HG02642 (cell line): ENCODE measurements at regions not wholly inside any gene's neighbourhood (a gene's known extent, or its start where the extent isn't known, plus 50 kb on each side); places are given as distances from the start of the nearest gene placed in this dataset.

Experiments
- ATAC-seq: cut with Tn5 transposase; IDR thresholded peaks from one replicate; pipeline ENCODE4 v1.9.1; 2021; ENCODE audit warnings: mild to moderate bottlenecking; ENCODE audit not compliant: unreplicated experiment, poor library complexity

GRCh38 chr10:108252771-108253170, 1088.3 kb upstream of the SORCS1 start:
- no peak for ATAC-seq

- ATAC-seq = no peak
Observed at GRCh38 chr10:108250936-108251620, 1086.6 kb upstream of the SORCS1 start.

GRCh38 chr10:108249940-108250339, 1085.4 kb upstream of the SORCS1 start:
- ATAC-seq = no peak

GRCh38 chr10:108244443-108245228, 1080.1 kb upstream of the SORCS1 start:
- ATAC-seq = no peak

GRCh38 chr10:108241166-108241565, 1076.7 kb upstream of the SORCS1 start:
- ATAC-seq = no peak

- ATAC-seq = no peak
Observed at GRCh38 chr10:108238261-108238660, 1073.8 kb upstream of the SORCS1 start.

- no peak for ATAC-seq
Observed at GRCh38 chr10:108230478-108231170, 1066.1 kb upstream of the SORCS1 start.

GRCh38 chr10:108208732-108209131, 1044.2 kb upstream of the SORCS1 start:
- ATAC-seq = no peak

- no peak for ATAC-seq
Observed at GRCh38 chr10:108208038-108208437, 1043.5 kb upstream of the SORCS1 start.

GRCh38 chr10:108204528-108205305, 1040.2 kb upstream of the SORCS1 start:
- ATAC-seq = peak; percentile 75

GRCh38 chr10:108203905-108204527, 1039.5 kb upstream of the SORCS1 start:
- no peak for ATAC-seq

- ATAC-seq = no peak
Observed at GRCh38 chr10:108187408-108188012, 1023.0 kb upstream of the SORCS1 start.

- ATAC-seq = no peak
Observed at GRCh38 chr10:108184114-108184513, 1019.6 kb upstream of the SORCS1 start.

- ATAC-seq = no peak
Observed at GRCh38 chr10:108180878-108181277, 1016.4 kb upstream of the SORCS1 start.

- ATAC-seq = no peak
Observed at GRCh38 chr10:108169846-108170245, 1005.3 kb upstream of the SORCS1 start.

GRCh38 chr10:108167766-108168165, 1003.3 kb upstream of the SORCS1 start:
- ATAC-seq = no peak

GRCh38 chr10:108166401-108166800, 1001.9 kb upstream of the SORCS1 start:
- no peak for ATAC-seq

GRCh38 chr10:108147346-108147745, 982.8 kb upstream of the SORCS1 start:
- no peak for ATAC-seq

- ATAC-seq = no peak
Observed at GRCh38 chr10:108141064-108141463, 976.6 kb upstream of the SORCS1 start.

- no peak for ATAC-seq
Observed at GRCh38 chr10:108132303-108132702, 967.8 kb upstream of the SORCS1 start.
